Caki2 (cell line): ENCODE measurements at regions not wholly inside any gene's neighbourhood (a gene's known extent, or its start where the extent isn't known, plus 50 kb on each side); places are given as distances from the start of the nearest gene placed in this dataset.
A peak's percentile ranks its signal among the peaks of the same experiment; 100 is the strongest.

Source experiments
- DNase-seq: peaks from one replicate; pipeline ENCODE4 v3.0.0-alpha.2; 2015; ENCODE audit warnings: low read depth
- in situ Hi-C: cut with HindIII; loops from 2 replicates; pipeline ENCODE4 v1.10.0; 2016; ENCODE audit warnings: low sequenced_read_pairs, low pct_unique_long_range_greater_than_20kb, mixed read lengths

GRCh38 chr1:94329276-94329675 lies 88.9 kb upstream of the ABCD3 start:
- DNase-seq: no peak
- in situ Hi-C loops: loop anchor here (10.0 kb wide), 1 partner anchor 84 kb away; no protein-coding TSS in a partner anchor

DNA sequence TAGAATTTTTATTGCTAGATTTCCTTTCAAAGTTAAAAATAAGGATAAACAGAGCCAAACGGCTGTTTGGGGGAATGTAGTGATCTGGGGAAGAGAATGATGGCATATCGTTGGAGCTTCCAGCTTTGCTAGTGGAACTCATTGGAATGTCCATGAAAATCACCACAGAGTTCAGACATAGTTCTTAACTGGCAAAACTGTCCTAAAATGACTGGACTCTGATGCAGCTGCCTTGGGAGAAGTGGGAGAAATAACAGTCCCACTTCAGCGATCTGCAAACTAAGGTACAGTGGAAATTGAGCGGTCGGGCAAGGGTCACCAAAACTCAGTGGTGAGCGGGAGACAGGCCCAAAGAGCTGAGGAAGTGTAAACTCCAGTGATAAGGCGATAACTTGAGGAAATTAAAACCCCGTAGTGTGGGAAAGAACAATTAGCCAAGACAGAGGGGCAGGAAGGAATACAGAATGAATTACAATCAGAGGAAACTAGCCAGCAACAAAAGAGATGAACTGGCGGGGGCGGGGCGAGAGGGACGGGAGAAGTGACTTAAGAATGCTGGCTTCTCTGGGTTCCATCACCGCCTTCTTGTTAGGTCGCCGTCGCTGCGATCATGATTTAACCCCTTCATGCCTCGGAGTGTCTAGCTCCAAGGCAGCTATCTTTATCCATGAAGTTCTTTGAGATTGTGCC lies 89.8 kb upstream of the ARHGAP29 start:
- in situ Hi-C loops: loop anchor here (10.0 kb wide), 1 partner anchor 82 kb away; no protein-coding TSS in a partner anchor
- peak; percentile 87 for DNase-seq

DNA sequence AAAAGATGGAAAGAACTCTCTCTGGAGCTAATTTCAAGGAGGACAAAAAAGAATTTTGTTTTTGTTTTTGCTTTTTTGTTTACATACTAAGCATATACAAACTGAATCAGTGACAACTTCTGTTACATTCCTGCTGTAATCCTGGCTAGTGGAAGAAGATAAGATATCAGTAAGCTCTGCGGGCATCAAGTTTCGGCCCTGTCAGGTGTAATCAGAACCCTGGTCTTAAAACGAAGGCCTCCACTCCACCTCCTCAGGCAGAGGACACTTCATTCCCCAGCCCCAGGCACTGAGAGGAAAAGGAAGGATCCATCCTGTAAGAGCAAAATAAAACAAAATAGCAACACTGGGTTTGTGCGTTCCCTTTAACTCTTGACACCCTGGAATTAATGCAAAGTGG lies 88.9 kb upstream of the ARHGAP29 start:
- DNase-seq: no peak
- in situ Hi-C loops: loop anchor here (10.0 kb wide), 1 partner anchor 82 kb away; no protein-coding TSS in a partner anchor

DNA sequence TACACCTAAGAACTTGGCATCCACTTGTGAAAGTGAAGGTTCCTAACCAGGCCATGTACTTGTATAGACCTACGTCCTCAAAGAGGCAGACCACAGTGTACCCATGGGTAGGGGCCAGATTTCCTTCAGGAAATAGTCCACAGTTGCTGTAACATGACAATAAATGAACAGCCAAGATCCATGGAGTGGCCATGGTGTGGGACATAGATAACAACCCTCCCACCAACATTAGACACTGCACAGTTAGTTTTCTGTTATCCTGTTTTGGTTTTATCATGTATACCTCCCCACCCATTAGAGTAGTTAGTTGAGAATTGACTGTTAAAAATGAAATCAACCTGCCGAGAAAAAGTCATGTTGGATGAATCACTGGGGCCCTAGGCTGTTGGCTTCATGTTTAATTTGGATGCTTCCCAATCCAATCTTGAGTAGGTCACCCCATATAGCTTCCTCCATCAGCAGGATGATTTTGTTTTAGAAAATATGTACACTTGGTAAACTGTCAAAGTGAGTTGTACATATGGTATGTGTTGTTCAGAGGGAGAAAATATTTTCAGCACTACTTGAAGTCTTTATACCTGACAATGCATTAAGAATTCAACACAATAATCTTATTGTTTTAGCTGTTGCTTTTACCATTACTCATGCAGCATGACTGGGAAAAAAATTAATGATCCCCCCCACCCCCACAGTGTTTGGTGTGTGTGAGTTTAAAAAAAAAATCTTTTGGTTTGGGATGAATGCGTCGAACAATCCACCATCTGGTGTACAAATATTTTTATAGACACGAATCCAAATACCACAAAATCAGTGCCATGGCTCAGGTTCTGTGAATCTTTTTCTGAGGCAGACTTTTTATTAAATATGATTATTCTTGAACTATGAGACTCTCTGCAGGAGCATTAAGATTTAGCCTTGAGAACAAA lies 88.3 kb upstream of the ARHGAP29 start:
- peak; percentile 98 for DNase-seq
- in situ Hi-C loops: loop anchor here (10.0 kb wide), 1 partner anchor 81 kb away; no protein-coding TSS in a partner anchor

DNA sequence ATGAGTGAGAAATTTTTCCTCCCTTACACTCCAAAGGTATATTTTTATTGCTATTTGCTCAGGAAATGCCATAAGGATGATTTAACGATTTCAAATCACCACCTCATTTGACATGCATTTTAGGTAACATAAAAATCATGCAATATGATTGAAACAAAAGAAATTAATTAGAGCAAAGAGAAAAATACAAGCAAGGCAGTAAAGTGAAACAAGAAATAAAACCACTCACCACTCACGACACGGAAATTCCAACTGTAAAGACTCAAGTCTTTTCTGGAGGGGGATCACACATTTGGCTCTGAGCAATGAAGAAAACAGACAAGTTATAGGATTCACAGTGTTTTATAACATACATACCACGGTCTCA lies 86.8 kb upstream of the ARHGAP29 start:
- no peak for DNase-seq
- in situ Hi-C loops: loop anchor here (10.0 kb wide), 1 partner anchor 79 kb away; no protein-coding TSS in a partner anchor

DNA sequence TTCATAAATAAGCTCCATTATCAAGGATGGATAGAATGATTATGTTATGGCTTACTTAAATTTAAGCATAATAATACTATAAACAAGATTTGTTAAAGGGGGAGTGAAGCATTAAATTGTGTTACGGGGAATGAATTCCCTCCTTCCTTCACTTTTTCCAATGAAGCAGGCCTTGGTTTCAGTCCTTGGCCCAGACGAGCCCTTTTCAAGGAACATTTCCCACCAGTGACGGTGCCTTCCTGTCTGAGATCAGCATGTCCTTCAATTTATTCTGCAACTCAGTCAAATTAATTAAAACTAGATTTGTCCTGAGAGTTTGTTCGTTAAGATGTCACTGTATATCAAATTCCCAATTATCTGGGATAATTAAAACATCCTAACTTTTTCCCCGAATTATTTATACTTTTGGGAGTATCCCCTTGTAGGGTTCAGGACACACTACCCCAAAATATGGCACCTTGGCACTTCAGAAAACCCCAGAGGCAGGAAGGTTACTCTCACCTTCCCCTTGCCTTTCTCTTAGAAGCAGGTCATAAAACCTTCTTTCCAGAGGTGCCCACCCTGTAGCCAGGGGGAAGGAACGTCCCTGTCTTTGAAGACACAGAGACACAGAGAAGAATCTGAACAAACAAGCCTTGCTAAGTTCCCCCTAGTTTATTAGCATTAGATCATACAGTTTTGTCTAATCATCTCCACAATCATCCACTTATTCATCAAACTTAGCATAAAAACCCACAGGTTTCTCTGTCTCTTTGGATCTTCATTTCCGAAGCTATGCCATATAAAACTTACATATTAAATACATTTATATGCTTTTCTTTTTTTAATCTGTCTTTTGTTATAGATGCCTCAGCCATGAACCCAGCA lies 86.2 kb upstream of the ARHGAP29 start:
- no peak for DNase-seq
- in situ Hi-C loops: loop anchor here (10.0 kb wide), 1 partner anchor 79 kb away; no protein-coding TSS in a partner anchor

- in situ Hi-C loops: loop anchor here (10.0 kb wide), 1 partner anchor 78 kb away; no protein-coding TSS in a partner anchor
- DNase-seq: peak; percentile 65
These were observed 85.3 kb upstream of the ARHGAP29 start for GRCh38 chr1:94322696-94323095.

DNA sequence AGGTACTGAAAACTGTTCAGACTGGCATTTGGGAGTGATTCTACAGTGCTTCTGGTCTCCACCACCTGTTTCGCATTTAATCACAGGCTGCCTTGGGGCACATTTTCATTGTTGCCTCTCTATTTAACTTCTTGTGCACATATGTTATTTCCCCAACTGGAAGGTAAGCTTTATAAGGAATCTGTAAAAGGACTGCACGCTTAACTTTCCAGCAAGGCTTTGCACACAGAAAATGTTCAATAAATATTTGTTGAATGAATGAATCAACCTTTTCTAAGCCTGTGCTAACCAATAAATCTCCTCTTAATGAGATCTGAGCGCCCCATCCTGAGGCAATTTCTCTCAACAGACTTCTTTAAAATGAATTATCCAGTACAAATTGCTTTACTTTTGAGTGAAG lies 84.3 kb upstream of the ARHGAP29 start:
- DNase-seq: no peak
- in situ Hi-C loops: loop anchor here (10.0 kb wide), 1 partner anchor 77 kb away; no protein-coding TSS in a partner anchor

GRCh38 chr1:94319319-94320102 lies 82.1 kb upstream of the ARHGAP29 start:
- DNase-seq: no peak
- in situ Hi-C loops: loop anchor here (10.0 kb wide), 1 partner anchor 75 kb away; no protein-coding TSS in a partner anchor

DNA sequence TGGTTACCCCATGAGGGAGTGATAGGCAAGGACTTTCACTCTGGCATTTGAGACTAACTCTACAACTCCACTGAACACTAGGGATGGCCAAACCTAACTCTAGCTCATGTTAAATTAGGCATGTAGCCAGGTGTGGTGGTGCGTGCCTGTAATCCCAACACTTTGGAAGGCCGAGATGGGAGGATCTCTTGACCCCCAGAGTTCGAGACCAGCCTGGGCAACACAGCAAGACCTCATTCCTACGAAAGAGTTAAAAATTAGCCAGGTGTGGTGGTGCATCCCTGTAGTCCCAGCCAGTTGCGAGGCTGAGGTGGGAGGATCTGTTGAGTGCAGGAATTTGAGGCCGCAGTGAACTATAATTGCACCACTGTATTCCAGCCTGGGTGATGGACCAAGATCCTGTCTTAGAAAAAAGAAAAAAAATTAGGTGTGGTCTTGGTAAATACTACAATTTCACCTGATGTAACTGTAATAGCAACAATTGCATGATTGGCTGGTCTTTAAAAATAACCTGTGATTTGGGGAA lies 81.2 kb upstream of the ARHGAP29 start:
- in situ Hi-C loops: no loop called here
- DNase-seq: no peak

DNA sequence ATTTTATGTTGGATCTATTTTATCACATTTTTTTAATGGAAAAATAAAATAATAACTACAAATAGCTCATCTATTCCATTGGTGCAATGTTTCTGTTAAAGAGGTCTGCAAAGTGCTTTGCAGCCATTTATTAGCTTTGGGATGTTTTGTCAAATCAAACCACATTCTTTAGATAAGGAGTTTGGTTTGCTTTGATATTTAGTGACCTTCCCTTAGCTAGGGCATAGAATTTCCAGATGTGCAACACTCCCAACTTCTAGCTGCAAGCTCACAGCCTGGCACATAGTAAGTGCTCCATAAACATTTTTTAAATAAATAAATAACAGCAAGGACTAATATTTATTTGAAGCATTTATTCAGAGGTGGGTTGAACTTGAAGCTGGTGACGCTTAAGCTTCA lies 80.4 kb upstream of the ARHGAP29 start:
- DNase-seq: no peak
- in situ Hi-C loops: no loop called here

DNA sequence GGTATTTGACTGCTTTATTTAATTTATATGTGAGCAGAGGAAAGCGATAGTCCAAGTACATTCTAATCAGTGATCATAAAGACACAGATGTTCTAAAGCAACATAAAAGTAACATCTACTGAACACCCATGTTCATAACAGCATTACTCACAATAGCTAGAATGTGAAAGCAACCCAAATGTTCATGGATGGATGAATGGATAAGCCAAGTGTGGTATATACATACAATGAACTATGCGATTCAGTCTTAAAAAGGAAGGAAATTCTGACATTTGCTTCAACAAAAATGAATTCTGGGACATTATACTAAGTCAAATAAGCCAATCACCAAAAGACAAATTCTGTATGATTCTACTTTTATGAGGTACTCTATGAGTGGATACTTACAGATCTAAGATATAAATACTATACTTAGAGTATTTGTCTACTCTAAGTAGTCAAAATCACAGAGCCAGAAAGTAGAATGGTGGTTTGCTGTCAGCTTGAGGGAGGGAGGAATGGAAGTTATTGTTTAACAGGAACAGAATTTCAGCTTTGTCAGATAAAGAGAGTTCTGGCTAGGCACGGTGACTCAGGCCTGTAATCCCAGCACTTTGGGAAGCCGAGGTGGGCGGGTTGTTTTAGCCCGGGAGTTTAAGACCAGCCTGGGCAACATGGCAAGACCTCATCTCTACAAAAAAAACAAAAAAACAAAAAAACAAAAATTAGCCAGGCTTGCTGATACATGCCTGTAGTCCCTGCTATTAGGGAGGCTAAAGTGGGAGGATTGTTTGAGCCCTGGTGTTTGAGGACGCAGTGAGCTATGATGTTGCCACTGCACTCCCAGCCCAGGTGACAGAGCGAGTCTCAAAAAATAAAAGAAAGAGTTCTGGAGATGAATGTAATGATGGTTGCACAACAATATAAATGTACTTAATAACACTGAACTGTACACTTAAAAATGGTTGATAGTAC lies 79.7 kb upstream of the ARHGAP29 start:
- in situ Hi-C loops: no loop called here
- DNase-seq: peak; percentile 89

DNA sequence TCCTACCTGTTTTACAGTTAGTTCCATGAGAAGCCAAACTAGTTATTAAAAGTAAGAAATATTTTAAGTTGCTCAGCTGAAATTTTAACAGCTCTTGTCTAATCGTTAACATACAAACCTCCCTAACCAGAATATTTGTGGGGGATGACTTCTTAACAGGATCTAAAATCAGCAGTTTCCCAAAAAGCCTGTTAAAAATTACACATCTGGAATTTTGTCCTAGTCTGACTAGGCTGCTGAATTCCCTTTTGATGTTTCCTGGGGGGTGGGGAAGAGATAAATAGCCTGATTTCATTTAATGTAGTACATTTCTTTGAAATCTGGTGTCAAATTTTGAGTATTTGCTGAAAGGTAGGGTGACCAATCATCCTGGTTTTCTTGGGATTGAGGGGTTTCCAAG lies 78.8 kb upstream of the ARHGAP29 start:
- in situ Hi-C loops: no loop called here

DNA sequence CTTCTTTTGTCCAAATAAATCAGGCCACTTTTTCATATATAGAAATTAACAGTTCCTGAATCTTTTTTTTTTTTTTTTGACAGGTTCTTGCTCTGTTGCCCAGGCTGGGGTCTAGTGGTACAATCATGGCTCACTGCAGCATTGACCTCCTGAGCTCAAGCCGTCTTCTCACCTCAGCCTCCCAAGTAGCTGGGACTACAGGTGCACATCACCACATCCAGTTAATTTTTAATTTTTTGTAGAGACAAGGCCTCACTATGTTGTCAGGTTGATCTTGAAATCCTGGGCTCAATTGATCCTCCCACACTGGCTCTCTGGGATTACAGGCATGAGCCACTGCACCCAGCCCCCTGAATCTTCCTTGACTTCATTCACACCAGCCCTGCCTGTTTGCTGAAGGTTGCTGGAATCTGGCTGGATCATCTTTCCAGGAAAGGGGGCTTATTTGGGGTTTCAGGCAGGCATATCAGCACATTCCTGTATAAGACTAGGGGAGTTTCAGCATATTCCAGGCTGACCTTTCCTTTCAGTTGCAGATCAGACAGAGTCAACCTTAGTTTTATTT lies 78.2 kb upstream of the ARHGAP29 start:
- in situ Hi-C loops: no loop called here
- DNase-seq: no peak

More for the DNA sequence above, 78.8 kb upstream of the ARHGAP29 start:
- DNase-seq: peak; percentile 61

GRCh38 chr1:94314222-94314858 lies 77.0 kb upstream of the ARHGAP29 start:
- in situ Hi-C loops: no loop called here
- DNase-seq: peak; percentile 52
